Uterus (tissue), 3 donors: ENCODE measurements at regions not wholly inside any gene's neighbourhood (a gene's known extent, or its start where the extent isn't known, plus 50 kb on each side); places are given as distances from the start of the nearest gene placed in this dataset.

Source experiments
- DNase-seq, 2 donors: peaks; one replicate each; pipeline ENCODE4 v3.0.0-alpha.2; 2019 to 2020
- H3K27ac ChIP-seq, 2 donors: fragments of 200-600 bp; sonication (generic); 1 replicate in 1 of 2; 2 replicates in 1 of 2; pipeline ENCODE4 v1.5.1; 2016 to 2018
- H3K27me3 ChIP-seq, 2 donors: fragments of 200-600 bp; sonication (generic); one replicate each; pipeline ENCODE4 v1.5.1; 2018 to 2019; ENCODE audit warnings: control low read depth in 1 of 2
- H3K36me3 ChIP-seq, 2 donors: fragments of 200-600 bp; sonication (generic); one replicate each; pipeline ENCODE4 v1.5.1; 2019; ENCODE audit warnings: control low read depth in 1 of 2
- H3K4me1 ChIP-seq, 2 donors: fragments of 200-600 bp; sonication (generic); one replicate each; pipeline ENCODE4 v1.5.1; 2018 to 2019; ENCODE audit warnings: control low read depth in 1 of 2
- H3K4me3 ChIP-seq, 2 donors: fragments of 200-600 bp; sonication (generic); 1 replicate in 1 of 2; 2 replicates in 1 of 2; pipeline ENCODE4 v1.5.1; 2018 to 2019; ENCODE audit warnings: mild to moderate bottlenecking in 1 of 2
- H3K9me3 ChIP-seq, 2 donors: fragments of 200-600 bp; sonication (generic); one replicate each; pipeline ENCODE4 v1.5.1; 2019; ENCODE audit warnings: control low read depth in 1 of 2
- POLR2A ChIP-seq, 2 donors: fragments of 450-650 bp; IDR thresholded peaks; one replicate each; pipeline ENCODE4 v1.6.1; 2016; ENCODE audit warnings: antibody characterized with exemption in 2 of 2, mild to moderate bottlenecking in 1 of 2, moderate library complexity in 1 of 2
- intact Hi-C: fragments of 100-400 bp; cut with DNase I; formaldehyde crosslinking; loops from one replicate; pipeline ENCODE4 v1.15.1; 2023; ENCODE audit warnings: low total_unique reads
- TF ChIP-seq, protein P1 (sequence below), 4 experiments: fragments of 200-600 bp in 2 of 4; fragments of 450-650 bp in 2 of 4; sonication (generic) in 2 of 4; IDR thresholded peaks; one replicate each; pipeline ENCODE4 v1.5.1; 2016 to 2019; ENCODE audit warnings: antibody characterized with exemption in 4 of 4, mild to moderate bottlenecking in 2 of 4, moderate library complexity in 1 of 4
- donor health status: DM: yes; HTN: yes; CAD: no.

DNA sequence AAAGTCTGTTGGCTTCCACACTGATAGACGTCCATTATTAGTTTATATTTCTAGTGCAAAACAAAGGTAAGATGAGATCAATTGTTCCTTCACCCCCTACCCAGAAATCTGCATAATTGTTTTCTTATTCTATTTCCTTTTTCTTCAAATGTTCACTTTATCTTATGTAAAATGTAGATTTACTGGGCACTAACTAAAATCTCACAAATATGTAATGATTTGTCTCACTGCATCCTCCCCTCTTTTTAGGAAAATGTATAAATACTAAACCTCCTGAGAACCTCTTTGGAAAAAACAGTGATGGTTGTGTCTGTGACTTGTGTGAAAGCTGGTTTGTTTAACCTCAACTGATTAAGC, 1377.2 kb upstream of the MIR17HG start:
- intact Hi-C loops: no loop called here
- H3K27me3 ChIP-seq: no peaks in the 10 kb centered on the region

DNA sequence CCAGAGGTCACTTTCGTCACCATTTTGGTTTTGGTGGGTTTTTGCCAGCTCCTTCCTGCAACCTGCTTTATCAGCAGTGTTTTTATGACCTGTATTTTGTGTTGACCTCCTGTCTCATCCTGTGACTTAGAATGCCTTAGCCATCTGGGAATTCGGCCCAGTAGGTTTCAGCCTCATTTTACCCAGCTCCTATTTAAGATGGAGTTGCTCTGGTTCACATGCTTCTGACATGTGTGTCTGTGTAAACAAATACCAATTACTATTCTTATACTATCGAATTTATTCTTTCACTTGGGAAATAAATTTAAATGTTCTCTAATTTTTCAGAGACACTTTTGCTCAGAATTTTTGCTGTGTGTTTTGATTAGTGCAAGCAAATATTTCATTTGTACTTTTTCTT, 1370.3 kb upstream of the MIR17HG start:
- Histone ChIP-seq H3K4me3 (no peak overlapping the region), H3K4me1 (no peaks in the 10 kb centered on the region), H3K27ac (no peak overlapping the region), H3K27me3 (no peaks in the 10 kb centered on the region), H3K36me3 (no peaks in the 10 kb centered on the region), H3K9me3 (no peaks in the 10 kb centered on the region)
- TF ChIP-seq, protein P1, sequence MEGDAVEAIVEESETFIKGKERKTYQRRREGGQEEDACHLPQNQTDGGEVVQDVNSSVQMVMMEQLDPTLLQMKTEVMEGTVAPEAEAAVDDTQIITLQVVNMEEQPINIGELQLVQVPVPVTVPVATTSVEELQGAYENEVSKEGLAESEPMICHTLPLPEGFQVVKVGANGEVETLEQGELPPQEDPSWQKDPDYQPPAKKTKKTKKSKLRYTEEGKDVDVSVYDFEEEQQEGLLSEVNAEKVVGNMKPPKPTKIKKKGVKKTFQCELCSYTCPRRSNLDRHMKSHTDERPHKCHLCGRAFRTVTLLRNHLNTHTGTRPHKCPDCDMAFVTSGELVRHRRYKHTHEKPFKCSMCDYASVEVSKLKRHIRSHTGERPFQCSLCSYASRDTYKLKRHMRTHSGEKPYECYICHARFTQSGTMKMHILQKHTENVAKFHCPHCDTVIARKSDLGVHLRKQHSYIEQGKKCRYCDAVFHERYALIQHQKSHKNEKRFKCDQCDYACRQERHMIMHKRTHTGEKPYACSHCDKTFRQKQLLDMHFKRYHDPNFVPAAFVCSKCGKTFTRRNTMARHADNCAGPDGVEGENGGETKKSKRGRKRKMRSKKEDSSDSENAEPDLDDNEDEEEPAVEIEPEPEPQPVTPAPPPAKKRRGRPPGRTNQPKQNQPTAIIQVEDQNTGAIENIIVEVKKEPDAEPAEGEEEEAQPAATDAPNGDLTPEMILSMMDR (IDR thresholded peaks at IDR 0.05): no peak
- TF ChIP-seq POLR2A (IDR thresholded peaks at IDR 0.05): no peak
- DNase-seq: no peak
- intact Hi-C loops: no loop called here

More for the DNA sequence above, 1377.2 kb upstream of the MIR17HG start:
- Histone ChIP-seq H3K9me3 (no peaks in the 10 kb centered on the region), H3K27ac (no peak overlapping the region), H3K36me3 (no peaks in the 10 kb centered on the region), H3K4me3 (no peak overlapping the region), H3K4me1 (no peaks in the 10 kb centered on the region)
- no peak for DNase-seq
- TF ChIP-seq POLR2A (IDR thresholded peaks at IDR 0.05): no peak
- TF ChIP-seq, protein P1 (IDR thresholded peaks at IDR 0.05): no peak

DNA sequence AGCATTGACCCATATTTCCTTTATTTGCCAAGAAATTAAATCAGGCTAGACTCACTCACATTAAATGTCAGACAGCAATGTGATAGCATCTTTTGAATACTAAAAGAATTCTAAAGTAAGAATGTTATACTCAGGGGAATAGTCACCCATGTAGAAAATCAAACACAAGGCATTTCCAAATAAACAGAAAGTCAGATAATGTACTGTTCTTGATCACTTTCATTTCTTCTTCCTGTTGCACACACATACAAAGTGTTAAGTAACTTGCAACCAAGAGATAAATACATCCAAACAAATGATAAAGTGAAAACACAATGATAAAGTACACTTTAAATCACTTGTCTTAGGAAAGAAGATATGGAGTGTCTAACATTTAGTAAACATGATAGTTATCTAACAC, 1366.6 kb upstream of the MIR17HG start:
- no peaks in the 10 kb centered on the region for H3K4me1 ChIP-seq
- H3K4me3 ChIP-seq: no peak overlapping the region
- no peaks in the 10 kb centered on the region for H3K27me3 ChIP-seq
- H3K9me3 ChIP-seq: no peaks in the 10 kb centered on the region
- intact Hi-C loops: no loop called here
- no peak for DNase-seq
- TF ChIP-seq POLR2A (IDR thresholded peaks at IDR 0.05): no peak
- TF ChIP-seq, protein P1 (IDR thresholded peaks at IDR 0.05): no peak
- no peak overlapping the region for H3K27ac ChIP-seq
- H3K36me3 ChIP-seq: no peaks in the 10 kb centered on the region

DNA sequence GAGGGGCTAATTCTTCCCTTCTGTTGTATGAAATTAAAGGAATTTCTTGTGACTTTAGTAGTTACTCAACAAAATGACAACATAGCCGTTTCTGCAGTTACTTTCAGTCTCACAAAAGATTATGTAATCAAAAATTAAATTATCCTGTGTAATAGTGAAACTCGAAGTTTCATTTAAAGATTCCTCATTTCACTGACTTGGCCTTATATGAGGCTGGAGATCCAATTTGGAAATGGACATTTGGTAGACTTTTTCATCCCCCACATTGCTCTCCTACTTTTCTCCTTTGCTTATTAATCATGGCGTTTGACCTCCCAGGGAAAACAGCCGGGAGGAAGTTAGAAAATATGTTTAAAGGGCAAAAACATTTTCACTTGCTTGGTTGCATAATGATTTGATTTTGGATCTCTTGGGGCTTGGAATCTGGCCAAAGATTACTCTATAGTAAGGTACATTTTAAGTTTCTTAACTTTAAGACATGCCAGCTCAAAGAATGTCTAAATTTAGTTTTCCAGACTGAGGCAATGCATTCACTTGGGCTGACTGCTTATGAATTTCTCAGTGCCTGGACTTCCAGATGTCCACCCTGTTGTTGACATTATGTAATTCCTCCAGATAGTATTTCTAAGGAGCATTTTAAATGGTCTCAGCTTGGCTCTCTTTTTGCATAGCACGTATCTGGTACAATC, 1364.9 kb upstream of the MIR17HG start:
- H3K27me3 ChIP-seq: no peaks in the 10 kb centered on the region
- TF ChIP-seq, protein P1 (IDR thresholded peaks at IDR 0.05): no peak
- TF ChIP-seq POLR2A (IDR thresholded peaks at IDR 0.05): no peak
- H3K4me1 ChIP-seq: no peaks in the 10 kb centered on the region
- H3K9me3 ChIP-seq: no peaks in the 10 kb centered on the region
- no peak for DNase-seq
- H3K4me3 ChIP-seq: no peak overlapping the region
- H3K27ac ChIP-seq: no peak overlapping the region
- intact Hi-C loops: no loop called here
- no peaks in the 10 kb centered on the region for H3K36me3 ChIP-seq

DNA sequence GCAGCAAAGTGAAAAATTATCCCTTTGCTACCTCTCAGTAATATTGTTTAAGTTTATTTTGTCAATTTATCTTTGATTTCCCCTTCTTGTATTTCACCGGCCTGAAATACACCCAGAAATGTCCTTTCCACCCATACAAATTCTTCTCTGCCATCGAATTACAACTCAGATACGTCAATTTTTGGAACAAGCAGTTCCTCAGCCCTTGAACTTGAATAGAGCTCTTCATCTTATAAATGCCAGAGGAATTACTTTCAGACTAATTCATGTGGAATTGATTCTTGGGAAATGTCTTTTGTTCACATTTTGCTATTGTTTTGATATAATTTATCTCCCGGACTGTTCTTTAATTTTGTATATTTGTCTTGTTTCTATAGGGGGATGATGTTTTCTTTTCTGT, 1359.3 kb upstream of the MIR17HG start:
- Histone ChIP-seq H3K4me3 (no peak overlapping the region), H3K27me3 (no peaks in the 10 kb centered on the region), H3K4me1 (no peaks in the 10 kb centered on the region), H3K36me3 (no peaks in the 10 kb centered on the region), H3K27ac (no peak overlapping the region), H3K9me3 (no peaks in the 10 kb centered on the region)
- intact Hi-C loops: no loop called here
- no peak for DNase-seq
- TF ChIP-seq, protein P1 (IDR thresholded peaks at IDR 0.05): no peak
- no peak for TF ChIP-seq POLR2A (IDR thresholded peaks at IDR 0.05)
